Colon (tissue), 2 donors: ENCODE measurements at regions not wholly inside any gene's neighbourhood (a gene's known extent, or its start where the extent isn't known, plus 50 kb on each side); places are given as distances from the start of the nearest gene placed in this dataset.

Source experiments
- FAIRE-seq: peaks from 2 replicates; lab custom pipeline; 2012; peaks lifted over from hg19 to GRCh38; lab: Jason Lieb, UNC
- donor health status: control.
- donor health status: control.

DNA sequence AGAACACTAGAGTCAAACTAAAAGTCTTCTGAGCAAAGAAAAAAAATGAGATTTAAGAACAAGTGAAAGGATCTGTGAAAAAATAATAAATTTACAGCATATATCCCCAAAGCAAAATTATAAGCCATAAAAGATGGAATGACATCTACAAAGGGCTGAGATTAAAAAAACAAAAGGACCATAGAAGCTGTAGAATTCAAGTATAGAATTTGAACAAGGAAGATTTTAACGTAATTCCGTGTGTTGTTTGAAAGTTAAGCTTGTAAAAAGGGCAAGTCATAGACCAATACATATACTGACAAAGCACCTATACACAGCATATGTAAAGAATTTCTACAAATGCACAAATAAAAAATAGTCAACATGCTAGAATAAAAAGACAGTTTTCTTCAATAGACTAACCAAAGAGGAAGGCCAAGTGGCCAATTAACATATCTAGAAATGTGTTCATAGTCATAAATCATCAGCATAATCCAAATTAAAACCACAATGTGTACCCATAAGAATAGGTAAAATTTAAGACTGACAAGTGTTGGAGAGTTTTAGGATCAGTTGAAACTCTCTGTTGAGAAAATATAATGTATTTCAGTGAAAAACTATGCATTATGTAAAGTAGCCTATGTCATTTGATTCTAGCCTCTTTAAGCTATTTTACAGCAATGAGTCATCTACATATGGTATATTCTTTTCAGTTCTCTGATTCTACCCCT is 674.9 kb downstream of the OLFM4 start:
- FAIRE-seq, result no peak

DNA sequence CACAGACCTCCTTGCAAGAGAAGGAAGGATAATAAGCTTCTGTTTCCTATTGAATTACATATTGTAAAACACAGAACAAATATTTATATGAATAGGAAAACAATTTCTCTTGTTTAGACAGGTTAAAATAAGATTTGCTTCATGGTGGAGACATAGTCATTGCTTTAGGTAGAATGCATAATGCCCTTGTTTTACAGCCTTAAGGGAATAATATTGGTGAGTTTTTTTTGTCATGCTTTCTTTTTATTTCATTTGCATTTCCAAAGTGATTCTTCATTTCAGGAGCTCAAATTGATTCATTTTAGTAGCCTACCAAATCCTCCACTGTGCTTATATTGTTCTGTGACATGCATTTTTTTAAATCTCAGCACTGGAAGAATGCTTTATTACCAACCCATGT is 690.7 kb downstream of the OLFM4 start:
- no peak for FAIRE-seq

DNA sequence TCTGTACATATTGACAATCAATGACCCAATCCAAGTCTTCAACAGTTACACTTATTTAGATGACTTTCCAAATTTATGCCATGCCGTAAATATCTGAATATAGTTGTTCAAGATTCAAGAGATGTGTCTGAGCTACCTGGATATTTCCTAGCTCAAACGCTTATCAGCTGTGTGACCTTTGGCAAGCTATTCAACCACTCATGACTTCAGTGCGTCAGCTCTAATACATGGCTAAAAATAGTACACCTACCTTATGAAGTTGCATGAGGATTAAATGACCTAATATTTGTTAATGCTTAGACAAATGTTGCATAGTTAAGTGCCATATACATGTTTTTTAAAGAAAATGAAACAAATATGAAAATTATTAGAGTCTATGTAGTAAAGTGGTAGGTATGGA is 704.1 kb downstream of the OLFM4 start:
- FAIRE-seq, result no peak

DNA sequence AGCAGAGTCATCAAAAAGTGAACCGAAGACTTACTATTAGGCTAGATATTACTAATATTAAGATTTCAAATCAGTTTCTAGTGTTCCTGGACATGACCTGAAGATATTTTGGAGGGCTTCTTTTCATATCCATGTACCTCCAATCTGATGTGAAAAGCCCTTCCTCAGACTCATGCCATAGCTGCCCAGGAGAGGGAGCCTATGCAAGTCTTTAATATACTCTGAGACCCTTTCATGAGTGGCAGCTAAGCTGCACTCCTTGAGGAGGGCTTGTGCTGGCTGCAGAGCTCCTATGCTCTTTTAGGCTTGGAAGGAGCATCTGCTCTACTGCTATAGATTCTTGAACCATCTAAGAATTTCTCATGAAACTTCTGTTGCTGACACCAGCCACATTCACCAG is 715.3 kb downstream of the OLFM4 start:
- FAIRE-seq, result no peak

DNA sequence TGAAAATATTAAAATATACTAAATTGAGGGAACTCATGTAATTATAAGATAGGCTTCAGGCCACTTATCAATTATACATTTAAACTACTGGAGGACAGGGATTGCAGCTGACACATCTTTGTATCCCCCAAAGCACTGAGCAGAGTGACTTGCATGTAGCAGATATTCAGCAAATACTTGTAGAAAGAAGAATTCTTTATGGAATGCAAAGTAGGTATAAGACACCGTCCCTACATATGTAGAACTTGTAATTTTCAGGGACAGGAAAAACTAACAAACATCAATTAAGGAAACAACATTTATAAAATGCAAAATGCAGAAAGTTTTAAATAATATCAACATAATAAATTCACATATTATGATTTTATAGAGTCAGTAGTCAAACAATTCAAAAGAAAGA is 719.2 kb downstream of the OLFM4 start:
- FAIRE-seq, result no peak

DNA sequence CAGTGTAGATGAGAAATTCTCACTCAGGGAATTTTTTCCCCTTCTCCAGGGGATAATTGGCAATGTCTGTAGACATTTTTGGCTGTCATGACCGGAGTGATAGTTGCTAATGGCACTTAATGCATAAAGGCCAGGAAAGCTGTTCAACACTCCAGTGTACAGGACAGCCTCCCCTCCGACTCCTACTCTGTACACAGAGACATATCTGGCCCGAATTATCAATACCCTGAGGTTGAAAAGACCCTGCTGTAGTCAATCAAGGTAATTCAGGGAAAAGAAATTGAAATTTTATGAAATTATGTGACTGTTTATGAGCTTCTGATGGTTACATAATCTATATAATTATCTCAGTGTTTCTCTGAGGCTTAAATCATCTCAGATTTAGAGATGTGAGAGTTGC is 720.7 kb downstream of the OLFM4 start:
- no peak for FAIRE-seq

DNA sequence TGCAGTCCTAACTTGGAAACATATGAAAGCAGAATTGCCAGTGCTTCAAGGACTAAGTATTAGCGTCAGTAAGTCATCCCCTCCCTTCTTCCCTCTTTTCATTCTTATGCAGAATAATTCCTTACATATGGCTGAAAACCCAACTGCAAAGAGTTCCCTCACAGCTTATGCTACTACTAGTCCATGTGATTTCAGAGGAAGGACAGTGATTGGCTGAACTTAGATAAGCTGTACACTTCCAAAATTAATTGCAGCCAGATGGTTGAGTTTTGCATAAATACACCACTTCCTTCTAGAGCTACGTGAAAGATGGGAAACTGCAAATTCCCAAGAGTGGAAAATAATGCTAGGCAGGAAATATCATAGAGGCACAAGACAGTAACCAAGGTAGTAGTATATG is 730.4 kb downstream of the OLFM4 start:
- FAIRE-seq, result no peak

DNA sequence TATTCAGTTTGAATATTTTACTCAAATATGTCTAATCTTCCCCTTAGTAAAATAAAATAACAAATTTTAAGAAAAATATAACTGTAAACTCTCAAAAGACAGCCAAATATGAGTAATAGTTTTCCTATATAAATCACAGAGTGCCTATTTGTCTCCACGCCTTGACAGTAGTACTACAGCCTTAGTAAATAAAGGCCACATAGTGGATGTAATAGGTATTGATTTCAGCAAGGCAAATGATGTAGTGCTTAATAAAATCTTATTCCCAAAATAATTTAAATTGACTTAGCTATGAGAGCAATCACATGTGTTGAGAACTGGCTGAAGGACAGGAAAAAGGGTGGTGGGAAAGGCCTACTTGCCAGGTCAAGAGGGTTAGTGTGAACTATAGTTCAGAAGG is 747.2 kb downstream of the OLFM4 start:
- FAIRE-seq, result no peak

DNA sequence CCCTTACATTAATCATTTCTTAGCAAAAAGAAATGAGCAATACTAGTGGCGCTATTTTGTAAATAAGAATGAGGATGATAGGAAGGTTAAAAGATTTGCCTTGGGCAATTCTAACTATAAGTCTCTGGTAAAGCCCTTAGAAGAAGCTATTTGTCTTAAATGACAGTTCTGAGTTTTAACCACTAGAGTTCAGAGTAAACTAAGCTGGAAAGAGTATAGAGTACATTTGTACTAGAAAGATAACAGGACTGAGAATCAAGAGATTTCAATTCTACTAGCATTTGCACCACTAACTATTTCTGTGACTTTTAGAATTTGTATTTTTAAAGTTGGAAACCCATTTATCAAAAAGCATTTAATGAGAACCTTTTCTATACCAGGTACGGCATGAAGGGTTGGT is 750.3 kb downstream of the OLFM4 start:
- no peak for FAIRE-seq

DNA sequence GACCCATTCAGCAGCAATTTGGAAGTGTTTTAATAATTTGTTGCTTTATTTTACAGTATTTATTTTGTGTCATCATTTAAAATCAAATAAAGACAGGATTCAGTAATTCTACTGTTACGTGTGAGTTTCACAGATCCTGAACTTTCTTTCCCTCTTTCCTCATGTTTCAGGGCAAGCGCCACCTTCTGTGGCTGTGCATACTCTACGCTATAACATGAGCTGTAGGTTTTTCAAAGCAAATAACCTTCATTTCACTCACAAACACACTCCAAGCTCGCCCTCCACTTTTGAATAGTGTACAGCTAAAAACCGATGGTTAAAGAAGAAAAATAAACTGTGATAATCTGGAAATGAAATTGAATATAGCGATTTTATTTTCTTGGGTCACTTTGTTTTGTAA is 753.3 kb downstream of the OLFM4 start:
- no peak for FAIRE-seq

DNA sequence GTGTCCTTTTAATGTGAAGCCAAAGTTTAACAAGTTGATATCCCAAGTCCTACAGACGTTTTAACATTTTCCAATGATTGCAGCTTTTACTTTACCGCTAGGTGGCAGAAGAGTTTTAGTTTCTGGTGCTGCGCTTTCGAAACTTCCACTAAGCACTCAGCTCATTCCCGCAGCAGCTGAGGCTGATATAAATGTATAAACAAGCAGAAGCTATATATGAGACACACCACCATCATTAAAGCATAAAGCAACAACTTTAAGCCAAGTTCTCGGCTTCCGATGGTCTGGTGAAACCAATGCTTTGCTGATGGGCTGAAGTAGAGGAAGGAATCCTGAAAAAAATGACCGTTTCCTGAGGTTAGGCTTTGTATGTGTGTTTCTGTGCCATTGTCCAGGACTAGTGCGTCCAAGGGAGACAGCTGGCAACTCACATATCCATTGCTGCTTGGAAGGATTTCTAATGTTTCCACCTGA is 753.9 kb downstream of the OLFM4 start:
- FAIRE-seq, result no peak

DNA sequence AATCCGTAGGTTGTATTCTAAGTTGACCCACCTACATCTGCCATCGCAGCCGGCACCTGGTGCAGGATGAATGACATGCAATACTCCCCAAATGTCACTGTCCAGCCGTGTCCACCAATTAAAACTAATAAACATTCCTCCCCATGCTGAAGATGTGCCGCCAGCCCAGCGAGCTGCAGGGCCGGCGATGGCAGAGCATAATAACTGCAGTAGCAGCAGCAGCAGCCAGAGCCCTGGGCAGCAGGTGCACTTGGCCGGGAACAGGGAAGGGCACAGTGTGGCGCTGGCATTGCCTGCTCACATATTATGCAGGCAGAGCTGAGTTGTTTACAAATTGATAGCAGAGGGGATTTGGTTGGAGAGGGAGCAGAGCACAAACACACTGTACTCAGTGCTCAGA is 754.9 kb downstream of the OLFM4 start:
- no peak for FAIRE-seq

DNA sequence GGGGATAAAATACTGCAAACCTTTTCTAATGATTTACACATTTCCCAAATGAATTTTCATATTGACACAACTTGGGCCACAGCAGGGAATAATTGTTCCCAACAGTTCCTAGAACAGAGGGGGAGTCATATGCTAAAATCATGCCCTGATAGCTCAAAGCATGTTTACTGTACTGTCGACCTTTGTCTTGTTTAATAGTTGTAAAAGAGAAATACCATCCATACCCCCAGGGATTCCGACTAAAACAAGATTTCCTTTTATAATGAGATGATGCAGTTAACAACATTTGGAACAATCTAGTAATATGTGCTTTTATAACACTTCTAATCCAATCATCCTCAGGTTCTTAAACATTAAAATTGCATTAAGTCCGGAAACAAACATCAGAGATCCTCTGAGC is 759.7 kb downstream of the OLFM4 start:
- FAIRE-seq, result no peak

DNA sequence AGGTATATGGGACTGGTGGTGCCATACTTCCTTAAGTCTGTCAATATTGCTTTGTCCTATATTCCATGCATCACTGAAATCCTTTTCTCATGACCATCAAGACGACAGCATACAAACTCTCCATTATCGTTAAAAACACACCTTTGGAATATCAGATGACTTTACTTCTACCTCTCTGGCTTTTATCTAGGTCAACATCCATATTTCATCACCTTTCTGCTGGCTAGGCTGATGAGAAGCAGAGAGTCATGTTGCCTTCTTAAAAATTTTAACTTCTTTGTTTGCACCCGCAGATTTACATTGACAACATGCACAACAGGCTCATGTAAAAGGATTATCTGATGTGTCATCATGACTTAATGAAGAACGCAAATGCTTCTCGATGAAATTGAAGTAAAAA is 771.4 kb downstream of the OLFM4 start:
- FAIRE-seq, result no peak

DNA sequence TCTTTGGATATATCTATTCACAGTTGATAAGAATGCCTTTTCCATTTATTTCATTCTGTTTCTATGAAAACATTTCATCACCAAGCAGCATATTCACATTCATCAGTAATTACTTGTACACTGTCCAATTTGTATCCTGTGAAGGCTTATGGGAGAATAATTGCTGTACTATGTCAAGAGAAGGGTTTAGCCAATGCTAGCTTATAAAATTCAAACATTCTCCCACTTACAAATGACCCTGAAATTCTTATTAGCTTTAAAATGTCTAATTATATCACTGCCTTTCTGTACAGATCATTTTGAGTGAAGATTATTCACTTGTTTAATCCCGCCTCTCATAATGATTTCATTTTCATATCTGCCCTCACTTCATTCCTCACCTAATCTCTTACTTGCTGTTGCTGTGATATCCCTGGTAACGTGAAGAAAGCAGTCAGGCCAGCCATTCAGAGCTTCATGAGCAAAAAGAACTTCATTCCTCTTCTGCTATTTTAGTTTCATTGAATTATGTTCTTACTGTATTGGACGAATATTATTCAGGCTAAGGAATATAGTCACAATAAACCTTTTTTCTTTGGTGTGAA is 778.7 kb downstream of the OLFM4 start:
- no peak for FAIRE-seq

DNA sequence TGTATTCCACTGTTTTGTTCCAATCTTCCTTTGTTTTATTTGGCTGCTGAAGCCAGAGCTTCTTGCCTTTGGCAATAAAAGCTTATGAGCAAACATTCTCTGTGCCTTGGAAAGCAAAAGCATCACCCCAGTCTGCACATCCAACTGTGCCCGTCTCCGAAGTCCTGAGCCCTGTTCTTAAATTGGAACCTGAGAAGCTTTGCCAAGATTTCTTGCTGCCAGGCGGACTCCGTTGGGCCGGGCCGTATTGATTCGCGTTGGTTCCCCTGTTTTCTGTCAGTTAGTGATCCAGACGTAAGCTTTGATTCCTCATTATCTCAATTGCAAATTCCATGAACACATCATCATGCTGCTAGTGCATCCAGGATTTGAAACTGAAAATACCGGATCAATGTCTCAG is 793.0 kb downstream of the OLFM4 start:
- no peak for FAIRE-seq

DNA sequence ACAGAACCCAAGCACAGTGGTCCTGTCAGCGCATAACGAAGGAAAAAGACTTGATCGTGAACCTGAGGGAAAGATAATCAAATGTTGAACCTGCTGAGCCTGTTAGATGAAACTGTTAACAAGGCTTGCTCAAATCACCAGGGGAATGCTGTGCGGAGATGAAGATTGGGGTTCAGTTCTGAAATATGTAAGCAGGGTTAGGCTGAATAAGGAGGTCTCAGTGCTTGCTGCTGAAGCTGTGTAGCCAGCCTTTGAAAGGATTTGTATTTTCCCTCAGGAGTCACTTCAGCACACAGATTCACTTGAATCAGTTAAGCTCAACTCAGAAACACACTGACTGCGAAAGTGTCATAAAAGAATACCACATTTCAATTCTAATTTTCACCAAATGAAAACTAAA is 793.5 kb downstream of the OLFM4 start:
- no peak for FAIRE-seq

DNA sequence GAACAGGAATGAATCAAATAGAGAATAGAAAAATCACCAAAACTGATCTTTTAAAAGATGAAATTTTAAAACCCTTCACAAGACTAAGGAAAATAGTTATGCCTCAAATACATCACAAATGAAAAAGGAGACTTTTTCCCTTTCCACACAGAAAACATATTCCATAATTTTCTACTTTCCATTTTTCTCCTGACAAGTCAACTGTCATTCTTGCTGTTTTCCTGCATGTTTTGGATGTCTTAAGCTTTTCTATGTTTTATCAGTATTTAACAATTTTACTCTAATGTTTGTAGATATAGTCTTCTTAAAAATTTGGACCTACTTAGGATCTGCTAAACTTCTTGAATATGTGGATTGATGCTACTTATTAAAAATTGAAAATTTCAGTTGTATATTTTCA is 810.8 kb downstream of the OLFM4 start:
- FAIRE-seq, result no peak

DNA sequence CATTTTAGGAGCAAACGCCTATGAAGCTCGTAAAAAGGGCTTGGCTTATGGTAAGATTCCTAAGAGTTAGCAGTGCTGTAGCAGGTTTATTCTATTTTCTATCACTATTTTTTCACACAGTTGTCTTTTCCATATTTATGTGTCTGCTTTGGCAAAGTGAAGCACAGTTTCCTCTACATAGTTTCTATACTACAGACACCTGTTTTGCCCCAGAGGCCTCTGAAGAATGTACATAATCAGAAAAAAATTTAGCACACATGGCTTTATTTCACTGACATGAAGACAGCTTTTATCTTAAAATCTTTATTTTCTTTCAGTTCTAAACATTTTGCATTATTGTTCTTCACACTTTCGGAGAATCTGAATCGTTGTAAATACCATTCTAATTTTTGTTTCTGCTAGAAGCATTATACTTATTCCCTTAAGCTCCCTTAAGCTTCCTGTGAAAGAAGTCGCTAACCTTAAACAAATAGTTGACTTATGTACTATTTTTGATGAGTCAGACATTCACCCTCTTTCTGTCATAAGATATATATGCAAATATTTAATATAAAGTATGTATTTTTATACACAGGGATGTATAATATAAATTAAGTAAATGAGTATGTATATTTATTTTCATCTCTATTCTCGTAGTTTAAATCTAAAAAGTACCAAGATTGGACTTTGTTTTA is 816.0 kb downstream of the OLFM4 start:
- no peak for FAIRE-seq

DNA sequence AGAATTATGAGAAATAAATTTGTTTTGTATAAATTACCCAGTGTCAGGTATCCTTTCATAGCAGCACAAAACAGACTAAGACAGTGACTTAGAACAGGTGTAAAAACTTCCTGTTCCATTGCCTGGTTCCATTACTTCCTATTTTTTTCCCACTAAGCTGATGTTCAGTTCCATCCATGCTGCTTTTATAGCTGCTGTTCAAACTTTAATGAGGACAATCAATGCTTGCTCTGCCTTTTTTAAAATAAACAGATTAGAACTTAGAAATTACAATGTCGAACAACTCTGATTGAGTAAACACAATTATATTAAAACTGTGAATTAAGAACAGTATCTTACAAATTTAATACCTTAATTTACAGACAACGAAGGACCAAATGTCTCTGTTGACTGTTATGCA is 818.9 kb downstream of the OLFM4 start:
- no peak for FAIRE-seq

DNA sequence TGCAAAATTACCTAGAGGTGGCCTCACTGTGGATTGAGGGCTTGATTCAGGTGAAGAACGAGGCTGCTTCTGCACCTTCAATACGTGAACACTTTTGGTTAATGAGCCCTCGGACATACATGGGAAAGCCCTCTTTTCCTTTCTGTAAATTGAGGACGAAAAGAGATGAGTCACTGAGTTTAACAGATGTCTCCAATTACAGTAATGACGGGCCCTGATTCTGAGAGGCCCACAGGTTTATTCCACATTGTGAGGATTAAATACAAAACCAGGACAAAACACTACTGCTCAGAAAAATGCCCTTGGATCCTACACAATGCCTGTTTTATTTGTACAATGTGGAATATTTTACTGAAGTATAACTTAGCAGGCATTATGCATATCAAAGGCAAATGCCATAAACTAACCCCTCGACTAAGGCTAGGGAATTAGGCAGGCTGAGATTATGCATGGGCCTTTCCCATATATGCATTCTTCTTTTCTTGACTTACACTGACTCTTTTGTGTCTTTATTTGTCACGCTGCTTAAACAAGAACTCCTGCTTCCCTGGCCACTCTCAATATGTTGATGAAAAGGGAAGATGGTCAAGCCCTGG is 819.9 kb downstream of the OLFM4 start:
- no peak for FAIRE-seq

DNA sequence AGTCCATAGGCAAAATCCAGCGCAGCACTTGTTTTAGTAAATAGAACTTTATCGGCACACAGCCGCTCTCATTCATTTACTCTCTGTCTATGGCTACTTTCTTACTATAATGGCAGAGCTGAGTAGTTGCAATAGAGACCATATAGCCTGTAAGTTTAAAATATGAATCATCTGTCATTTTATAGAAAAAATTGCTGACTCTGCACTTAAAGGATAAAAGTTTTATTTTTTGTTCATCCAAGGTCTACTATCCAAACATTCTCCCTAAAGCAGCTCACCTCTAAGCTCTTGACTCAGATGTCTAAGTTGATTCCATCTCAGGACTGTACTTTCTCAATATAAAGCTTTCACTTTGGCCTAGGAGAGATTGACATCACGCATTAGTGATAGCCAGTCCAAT is 825.7 kb downstream of the OLFM4 start:
- FAIRE-seq, result no peak

DNA sequence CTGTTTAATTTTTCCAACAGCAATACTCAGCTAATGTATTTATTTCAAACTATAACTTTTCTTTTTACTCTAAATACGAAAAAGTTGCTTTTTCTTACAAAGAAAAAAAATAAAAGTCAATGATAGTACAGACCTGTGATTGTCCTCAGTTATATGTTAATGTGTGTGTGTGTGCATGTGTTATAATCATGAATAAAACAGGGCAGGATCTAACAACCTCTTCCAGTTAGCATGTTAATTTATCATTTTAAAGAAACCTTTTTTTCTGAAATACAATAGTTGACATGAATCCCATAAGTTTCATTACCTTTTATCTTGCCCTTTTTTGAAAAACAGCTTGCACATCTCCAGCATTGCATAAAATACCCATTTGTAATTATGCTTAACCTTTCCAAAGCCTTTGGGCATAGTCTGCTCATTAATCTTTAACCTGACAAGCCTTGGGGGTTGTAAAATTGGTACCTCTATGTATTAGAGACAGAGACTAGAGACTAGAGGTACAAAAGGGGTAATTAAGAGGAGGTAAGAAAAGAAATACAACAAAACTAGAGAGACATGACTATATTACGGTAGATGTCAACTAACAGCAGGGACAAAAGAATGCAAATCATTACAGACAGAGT is 828.1 kb downstream of the OLFM4 start:
- no peak for FAIRE-seq
